Fibroblast of skin of back (primary cell): ENCODE measurements at regions not wholly inside any gene's neighbourhood (a gene's known extent, or its start where the extent isn't known, plus 50 kb on each side); places are given as distances from the start of the nearest gene placed in this dataset.
A peak's percentile ranks its signal among the peaks of the same experiment; 100 is the strongest.

ENCODE experiments used
- DNase-seq: peaks from one replicate; pipeline ENCODE4 v3.0.0-alpha.2; 2013

DNA sequence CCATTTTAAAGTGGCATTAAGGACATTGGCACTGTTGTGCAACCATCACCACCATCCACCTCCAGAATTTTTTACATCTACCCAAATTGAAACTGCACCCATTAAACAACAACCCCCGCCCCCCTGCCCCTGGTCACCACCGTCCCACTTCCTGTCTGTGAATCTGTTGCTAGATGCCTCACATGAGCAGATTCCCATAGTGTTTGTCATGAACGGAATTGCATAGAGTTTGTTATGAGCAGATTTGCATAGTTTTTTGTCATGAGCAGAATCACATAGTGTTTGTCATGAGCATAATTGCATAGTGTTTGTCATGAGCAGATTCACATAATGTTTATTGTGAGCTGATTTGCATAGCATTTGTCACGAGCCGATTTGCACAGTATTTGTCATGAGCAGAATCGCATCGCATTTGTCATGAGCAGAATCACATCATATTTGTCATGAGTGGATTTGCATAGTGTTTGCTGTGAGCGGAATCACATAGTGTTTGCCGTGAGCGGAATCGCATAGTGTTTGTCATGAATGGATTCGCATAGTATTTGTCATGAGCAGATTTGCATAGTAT lies 54.0 kb upstream of the GTF3A start:
- DNase-seq, result peak; percentile 3

DNA sequence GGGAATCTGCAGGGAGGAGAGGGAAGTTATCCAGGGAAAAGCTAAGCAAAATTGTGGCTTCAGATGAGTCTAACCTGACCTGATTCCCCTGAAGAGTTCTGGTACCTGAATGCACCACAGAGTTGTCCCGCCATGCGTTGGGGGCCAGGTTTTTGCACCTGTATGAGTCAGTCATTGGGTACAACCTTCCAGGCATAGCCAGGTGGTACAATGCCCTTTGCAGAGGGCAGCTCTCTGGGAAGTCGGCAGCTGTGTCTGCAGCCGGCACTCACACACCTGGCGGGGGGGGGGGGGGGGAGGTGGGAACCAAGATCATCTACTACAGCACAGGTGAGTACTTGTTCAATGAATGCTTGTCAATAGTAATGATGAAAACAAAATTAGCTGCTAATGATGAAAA lies 52.5 kb upstream of the GTF3A start:
- no peak for DNase-seq

DNA sequence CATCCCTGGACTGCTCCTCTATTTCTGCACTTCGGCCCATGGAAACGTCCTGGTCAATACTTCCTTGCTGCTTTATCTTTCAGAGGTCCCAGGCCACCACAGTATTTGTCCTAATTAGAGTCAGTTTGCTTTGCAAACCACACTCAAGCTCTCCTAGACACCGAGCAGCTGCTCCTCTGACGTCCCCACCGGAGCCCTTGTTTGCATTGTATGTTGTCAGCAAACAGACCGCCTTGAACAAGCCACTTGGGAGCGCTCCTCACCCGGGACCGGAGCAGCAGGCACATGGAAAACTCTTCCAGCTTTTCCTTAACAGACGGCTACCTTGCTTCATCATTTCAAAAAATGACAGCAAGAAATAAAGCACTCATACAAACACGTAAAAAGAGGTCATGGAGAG lies 51.5 kb upstream of the GTF3A start:
- DNase-seq, result no peak

DNA sequence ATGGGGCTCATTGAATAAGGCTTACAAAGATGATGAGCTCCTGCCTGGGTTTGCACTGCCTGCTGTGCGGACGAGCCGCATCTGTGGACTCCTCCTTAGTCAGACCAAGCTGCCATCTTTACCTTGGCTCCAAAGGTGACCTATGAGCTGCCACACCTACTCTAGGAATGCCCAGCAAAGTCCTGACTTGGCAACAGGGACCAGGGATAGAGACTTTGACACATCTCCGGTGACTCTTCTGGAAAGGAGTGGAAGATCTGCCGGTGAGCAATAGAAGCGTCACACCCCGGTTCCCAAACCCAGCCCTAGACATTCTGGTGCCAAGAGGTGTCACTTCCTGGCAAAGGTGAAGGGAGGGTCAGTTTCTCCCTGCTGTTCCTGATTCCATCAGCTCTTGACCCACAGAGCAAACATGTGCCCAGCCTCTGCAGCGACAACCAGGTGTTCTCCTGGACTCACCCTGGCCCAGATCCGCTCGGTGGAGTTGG lies 50.2 kb upstream of the GTF3A start:
- DNase-seq, result no peak
